Fibroblast of villous mesenchyme (primary cell): ENCODE measurements at regions not wholly inside any gene's neighbourhood (a gene's known extent, or its start where the extent isn't known, plus 50 kb on each side); places are given as distances from the start of the nearest gene placed in this dataset.

Experiments used
- DNase-seq: peaks from one replicate; pipeline ENCODE4 v3.0.0-alpha.2; 2010; ENCODE audit warnings: low read depth
- H3K4me3 ChIP-seq: 2 replicates; pipeline ENCODE4 v1.5.1; 2011; ENCODE audit warnings: low read depth, mild to moderate bottlenecking, low read length
- CTCF ChIP-seq: IDR thresholded peaks from 2 replicates; pipeline ENCODE4 v1.5.1; 2012; ENCODE audit warnings: low read depth, mild to moderate bottlenecking, low read length; ENCODE audit not compliant: insufficient read depth

- no peak overlapping the region for H3K4me3 ChIP-seq
- TF ChIP-seq CTCF = no peak
- no peak for DNase-seq
Measured at GRCh38 chr3:30518872-30519271, 87.5 kb upstream of the TGFBR2 start.

GRCh38 chr3:30520699-30521098, 85.7 kb upstream of the TGFBR2 start:
- no peak for TF ChIP-seq CTCF
- DNase-seq = peak; percentile 21

GRCh38 chr3:30521156-30521715, 85.2 kb upstream of the TGFBR2 start:
- peak; percentile 61 for DNase-seq
- no peak overlapping the region for H3K4me3 ChIP-seq
- no peak for TF ChIP-seq CTCF

More at GRCh38 chr3:30520699-30521098, 85.7 kb upstream of the TGFBR2 start:
- H3K4me3 ChIP-seq = no peak overlapping the region

- TF ChIP-seq CTCF = no peak
- DNase-seq = peak; percentile 19
- no peak overlapping the region for H3K4me3 ChIP-seq
Measured at GRCh38 chr3:30522476-30522875, 83.9 kb upstream of the TGFBR2 start.

GRCh38 chr3:30523366-30523765, 83.0 kb upstream of the TGFBR2 start:
- TF ChIP-seq CTCF = no peak
- DNase-seq = no peak
- H3K4me3 ChIP-seq = no peak overlapping the region

- no peak for DNase-seq
- no peak overlapping the region for H3K4me3 ChIP-seq
- no peak for TF ChIP-seq CTCF
Measured at GRCh38 chr3:30524357-30525040, 81.9 kb upstream of the TGFBR2 start.
